VCaP (cell line): ENCODE measurements at regions not wholly inside any gene's neighbourhood (a gene's known extent, or its start where the extent isn't known, plus 50 kb on each side); places are given as distances from the start of the nearest gene placed in this dataset.

ENCODE experiments used
- H3K27ac ChIP-seq: fragments of 450-650 bp; 2 replicates; pipeline ENCODE4 v1.5.1; 2017
- TF ChIP-seq, protein P1 (sequence below): fragments of 450-650 bp; conservative IDR thresholded peaks from 2 replicates; pipeline ENCODE4 v1.5.1; 2017; ENCODE audit warnings: mild to moderate bottlenecking, moderate library complexity

DNA sequence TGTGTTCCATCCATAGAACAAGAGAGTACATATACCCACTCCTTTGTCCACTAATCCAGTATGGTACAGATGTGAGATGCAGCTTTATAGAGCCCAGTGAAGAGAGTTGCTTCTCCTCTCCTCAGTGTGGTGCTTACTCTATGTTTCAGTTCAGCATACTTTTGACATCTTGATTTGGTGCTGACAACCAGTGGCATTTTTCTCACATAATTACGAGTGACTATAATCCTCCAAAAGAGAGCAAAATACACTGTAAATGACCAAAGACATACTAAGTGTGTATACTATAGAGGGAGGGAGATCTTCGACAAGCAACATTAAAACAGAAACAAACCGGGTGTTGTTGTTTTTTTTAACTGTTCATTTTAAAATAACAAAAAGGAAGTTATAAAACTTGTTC lies 191.5 kb downstream of the KLHL28 start:
- TF ChIP-seq, protein P1, sequence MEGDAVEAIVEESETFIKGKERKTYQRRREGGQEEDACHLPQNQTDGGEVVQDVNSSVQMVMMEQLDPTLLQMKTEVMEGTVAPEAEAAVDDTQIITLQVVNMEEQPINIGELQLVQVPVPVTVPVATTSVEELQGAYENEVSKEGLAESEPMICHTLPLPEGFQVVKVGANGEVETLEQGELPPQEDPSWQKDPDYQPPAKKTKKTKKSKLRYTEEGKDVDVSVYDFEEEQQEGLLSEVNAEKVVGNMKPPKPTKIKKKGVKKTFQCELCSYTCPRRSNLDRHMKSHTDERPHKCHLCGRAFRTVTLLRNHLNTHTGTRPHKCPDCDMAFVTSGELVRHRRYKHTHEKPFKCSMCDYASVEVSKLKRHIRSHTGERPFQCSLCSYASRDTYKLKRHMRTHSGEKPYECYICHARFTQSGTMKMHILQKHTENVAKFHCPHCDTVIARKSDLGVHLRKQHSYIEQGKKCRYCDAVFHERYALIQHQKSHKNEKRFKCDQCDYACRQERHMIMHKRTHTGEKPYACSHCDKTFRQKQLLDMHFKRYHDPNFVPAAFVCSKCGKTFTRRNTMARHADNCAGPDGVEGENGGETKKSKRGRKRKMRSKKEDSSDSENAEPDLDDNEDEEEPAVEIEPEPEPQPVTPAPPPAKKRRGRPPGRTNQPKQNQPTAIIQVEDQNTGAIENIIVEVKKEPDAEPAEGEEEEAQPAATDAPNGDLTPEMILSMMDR: no peak
- H3K27ac ChIP-seq: peak overlapping the region; percentile 60; the same call in 1 of the 2 replicates

DNA sequence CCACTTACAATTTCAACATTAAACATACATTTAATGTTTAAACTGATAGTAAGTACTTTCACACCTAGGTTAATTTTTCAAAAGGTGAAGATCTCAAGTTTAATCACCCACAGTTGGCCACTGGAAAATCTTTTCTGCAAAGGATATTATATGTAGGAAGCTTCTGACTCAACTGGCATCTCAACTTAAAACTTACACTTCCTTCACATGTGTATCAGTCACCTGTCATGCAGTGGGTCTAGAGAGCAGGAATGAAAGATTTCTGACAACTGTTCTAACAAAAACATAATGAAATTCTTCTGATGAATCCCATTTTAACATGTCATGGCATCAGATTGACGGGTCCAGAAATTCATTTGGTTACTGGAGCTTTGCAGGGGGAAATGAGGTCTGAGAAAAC lies 192.8 kb downstream of the KLHL28 start:
- H3K27ac ChIP-seq: no peak overlapping the region
- TF ChIP-seq, protein P1: no peak

DNA sequence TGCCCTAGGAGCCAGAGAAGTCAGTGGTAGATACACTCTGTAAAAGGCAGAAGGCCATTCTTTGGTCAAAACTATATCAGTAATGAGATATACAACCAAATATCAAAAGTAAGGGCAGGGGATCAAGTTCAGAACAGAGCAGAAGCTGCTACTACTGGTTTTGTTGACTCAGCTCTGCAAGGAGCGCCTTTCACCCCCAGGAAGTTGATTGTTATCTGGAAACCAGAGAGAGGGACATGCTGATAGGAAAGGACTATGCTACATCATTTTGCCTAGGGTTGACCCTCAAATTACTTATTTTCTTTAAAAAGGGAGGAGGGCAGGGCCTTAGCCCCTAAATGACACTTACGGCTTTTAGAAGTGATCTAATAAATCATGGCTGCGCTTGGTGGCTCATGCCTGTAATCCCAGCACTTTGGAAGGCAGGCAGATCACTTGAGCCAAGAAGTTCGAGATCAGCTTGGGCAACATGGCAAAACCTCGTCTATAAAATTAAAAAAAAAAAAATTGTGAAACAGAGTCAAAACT lies 194.0 kb downstream of the KLHL28 start:
- peak overlapping the region; percentile 4; the same call in 1 of the 2 replicates for H3K27ac ChIP-seq
- TF ChIP-seq, protein P1: no peak

DNA sequence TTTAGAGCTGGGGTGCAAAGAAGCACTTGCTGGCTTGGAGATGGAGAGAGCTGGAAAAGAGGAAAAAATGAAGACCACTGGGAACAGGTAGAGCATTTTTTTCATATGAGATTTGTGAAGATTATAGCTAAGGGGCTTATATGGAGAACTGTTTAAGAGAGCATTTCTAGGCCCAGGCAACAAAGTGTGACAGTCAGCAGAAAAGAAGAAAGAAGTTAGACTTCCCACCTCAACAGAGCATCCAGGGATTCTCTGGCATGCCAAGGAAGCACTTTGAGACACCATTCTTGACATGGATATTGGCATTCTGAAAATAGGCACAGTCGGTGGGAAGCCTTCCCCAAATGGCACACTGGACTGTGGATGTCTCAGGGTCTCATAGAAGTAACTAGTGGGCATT lies 195.5 kb downstream of the KLHL28 start:
- TF ChIP-seq, protein P1: no peak
- H3K27ac ChIP-seq: no peak overlapping the region

DNA sequence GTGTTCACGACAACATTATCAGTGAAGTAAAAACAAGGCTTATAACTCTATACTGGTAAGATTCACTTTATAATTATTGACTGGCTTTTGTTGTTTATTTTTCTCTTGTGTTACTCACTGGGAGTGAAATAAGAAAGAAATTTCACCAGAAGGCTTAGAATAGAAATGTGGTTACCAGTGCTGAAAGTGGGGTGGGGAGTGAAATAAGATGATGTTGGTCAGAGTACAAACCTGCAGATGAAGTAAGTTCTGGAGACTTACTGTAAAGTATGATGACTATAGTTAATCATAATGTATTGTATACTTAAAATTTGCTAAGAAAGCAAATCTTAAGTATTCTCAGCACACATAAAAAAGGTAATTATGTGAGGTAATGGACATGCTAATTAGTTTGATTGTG lies 198.4 kb downstream of the KLHL28 start:
- H3K27ac ChIP-seq: no peak overlapping the region
- TF ChIP-seq, protein P1: no peak

DNA sequence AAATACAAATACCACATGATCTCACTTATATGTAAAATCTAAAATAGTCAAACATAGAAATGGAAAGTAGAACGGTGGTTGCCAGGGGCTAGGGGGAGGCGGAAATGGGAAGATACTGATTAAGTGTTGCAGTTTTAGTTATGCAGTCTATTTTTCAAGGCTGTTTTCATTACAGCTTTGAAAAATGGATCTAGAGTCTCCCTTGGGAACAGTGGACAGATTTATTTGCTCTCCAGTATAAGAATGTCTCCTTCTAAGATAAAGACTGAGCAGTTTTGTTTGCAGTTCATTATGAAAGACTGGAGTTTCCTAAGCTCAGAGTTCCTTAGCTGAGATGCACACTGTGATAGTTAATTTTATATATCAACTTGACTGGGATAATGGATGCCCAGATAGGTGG lies 202.5 kb downstream of the KLHL28 start:
- H3K27ac ChIP-seq: no peak overlapping the region
- TF ChIP-seq, protein P1: no peak

DNA sequence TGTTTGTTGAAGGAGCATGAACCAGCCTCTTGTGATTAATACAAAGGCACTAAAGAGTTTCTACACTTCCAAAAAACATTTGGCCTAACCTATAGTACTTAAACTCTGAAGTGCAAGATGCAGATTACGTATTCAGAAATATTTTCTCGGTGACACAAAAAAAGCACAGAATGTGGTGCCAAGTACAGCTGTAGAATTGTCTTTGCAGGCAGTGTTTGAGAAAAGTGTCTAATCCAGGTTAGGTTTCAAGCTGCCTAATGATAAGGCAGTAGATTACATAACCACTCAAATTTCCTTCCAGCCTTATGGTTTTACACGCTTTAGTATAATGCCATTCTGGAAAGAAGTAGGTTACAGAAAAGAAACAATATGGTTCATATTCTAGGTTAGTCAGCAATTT lies 205.2 kb downstream of the KLHL28 start:
- H3K27ac ChIP-seq: no peak overlapping the region
- TF ChIP-seq, protein P1: no peak
